ENCODE measurements at regions not wholly inside any gene's neighbourhood (a gene's known extent, or its start where the extent isn't known, plus 50 kb on each side); places are given as distances from the start of the nearest gene placed in this dataset.

DNA sequence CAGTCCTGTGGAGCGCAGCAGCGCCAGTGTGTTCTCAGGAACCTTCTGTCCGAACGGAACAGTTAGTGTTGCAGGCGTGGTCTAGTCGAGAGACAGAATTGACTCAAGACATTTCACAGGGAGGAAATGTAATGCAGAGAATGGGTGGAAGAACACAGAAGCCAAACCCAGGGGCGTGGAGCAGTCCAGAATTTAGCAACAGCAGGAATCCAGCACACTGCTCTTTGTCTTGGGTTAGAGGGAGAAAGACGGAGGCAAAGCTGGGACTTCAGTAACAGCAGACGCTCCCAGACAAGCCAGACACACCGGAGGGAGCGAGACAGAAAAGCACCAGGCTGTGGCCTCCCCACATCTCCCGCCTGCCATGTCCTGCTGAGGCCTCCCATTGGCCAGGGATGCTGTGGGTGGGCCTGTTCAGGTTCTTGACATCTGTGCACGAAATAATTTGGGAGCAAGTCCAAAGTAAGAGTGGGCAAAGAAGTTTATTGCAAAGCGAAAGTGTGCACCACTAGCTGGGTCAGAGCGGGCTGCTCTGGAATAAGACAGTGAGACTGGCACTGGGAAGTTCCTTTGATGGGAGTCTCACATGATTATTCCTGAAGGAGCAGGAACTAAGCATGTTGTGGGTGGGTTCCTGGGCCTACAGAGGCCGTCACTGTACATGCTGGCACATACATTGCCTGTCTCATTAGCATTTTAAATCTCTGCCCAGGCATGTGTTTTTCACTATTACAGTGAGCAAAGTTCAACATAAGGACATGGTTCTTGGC lies 339.3 kb upstream of the SFSWAP start:
- no peaks in the 10 kb centered on the region for H3K4me1 ChIP-seq (ENCODE audit: control insufficient read depth, insufficient read depth, low read length)
- H3K23ac ChIP-seq (ENCODE audit: low read depth, low read length), result no peak overlapping the region
- no TSS peak for BruUV-seq (replicated peaks)
- H2BK120ac ChIP-seq (ENCODE audit: low read depth, low read length), result no peak overlapping the region
- WGBS, 2 experiments (ENCODE audit: extremely low coverage in 2 of 2, insufficient read length in 1 of 2), result 10% methylated on average over 2 of the region's 16 CpGs; no CpG with 5 or more reads in 1 of the 2 experiments
- H2AK9ac ChIP-seq (replicated peaks; ENCODE audit: low read depth, low read length, poor library complexity), result no peak overlapping the region
- H2BK20ac ChIP-seq (ENCODE audit: low read depth, low read length), result no peak overlapping the region
- no peak overlapping the region for H2AFZ ChIP-seq (replicated peaks; ENCODE audit: low read length, poor library complexity)
- no peaks in the 10 kb centered on the region for H3K36me3 ChIP-seq (ENCODE audit: control insufficient read depth, insufficient read depth, low read length)
- intact Hi-C loops (cut with micrococcal nuclease) (no loop called here), dilution Hi-C loops (cut with HindIII; ENCODE audit: low sequenced_read_pairs, unreplicated experiment) (no loop called here), in situ Hi-C loops (cut with MboI; ENCODE audit: low sequenced_read_pairs) (no loop called here)
- ChIA-PET POLR2A (ENCODE audit: unreplicated experiment) (no interaction called here), CTCF (no interaction called here)
- H3K9me1 ChIP-seq (ENCODE audit: insufficient read depth, low read length), result no peaks in the 10 kb centered on the region
- H3K9me3 ChIP-seq (ENCODE audit: control insufficient read depth, insufficient read depth, low read length), result peaks cover 49% of the 10 kb centered on the region
- DNase-seq (no peak), ATAC-seq (ENCODE audit: low read depth) (no peak)
- no peak overlapping the region for H3K56ac ChIP-seq (ENCODE audit: extremely low read depth, insufficient read depth, low read length)
- no peak overlapping the region for H4K91ac ChIP-seq (ENCODE audit: insufficient read depth, low read depth, low read length)
- no peak overlapping the region for H3K4ac ChIP-seq (ENCODE audit: low read depth, low read length)
- no peak overlapping the region for H4K5ac ChIP-seq (ENCODE audit: low read depth, low read length)
- H3K18ac ChIP-seq (ENCODE audit: low read depth, low read length), result no peak overlapping the region
- no peaks in the 10 kb centered on the region for H4K20me1 ChIP-seq (ENCODE audit: insufficient read depth, low read length)
- no peak overlapping the region for H2AK5ac ChIP-seq (ENCODE audit: low read depth, low read length)
- H3K4me2 ChIP-seq (ENCODE audit: low read depth, low read length), result no peak overlapping the region
- H4K8ac ChIP-seq (ENCODE audit: low read depth in 2 of 2, low read length in 2 of 2), result no peak overlapping the region
- no peak overlapping the region for H3K4me3 ChIP-seq (ENCODE audit: insufficient read depth, low read depth, low read length)
- TF ChIP-seq, protein P1, sequence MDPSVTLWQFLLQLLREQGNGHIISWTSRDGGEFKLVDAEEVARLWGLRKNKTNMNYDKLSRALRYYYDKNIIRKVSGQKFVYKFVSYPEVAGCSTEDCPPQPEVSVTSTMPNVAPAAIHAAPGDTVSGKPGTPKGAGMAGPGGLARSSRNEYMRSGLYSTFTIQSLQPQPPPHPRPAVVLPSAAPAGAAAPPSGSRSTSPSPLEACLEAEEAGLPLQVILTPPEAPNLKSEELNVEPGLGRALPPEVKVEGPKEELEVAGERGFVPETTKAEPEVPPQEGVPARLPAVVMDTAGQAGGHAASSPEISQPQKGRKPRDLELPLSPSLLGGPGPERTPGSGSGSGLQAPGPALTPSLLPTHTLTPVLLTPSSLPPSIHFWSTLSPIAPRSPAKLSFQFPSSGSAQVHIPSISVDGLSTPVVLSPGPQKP (IDR thresholded peaks at IDR 0.05; ENCODE audit: borderline replicate concordance, low read depth, low read length), result no peak
- TF ChIP-seq MXI1 (IDR thresholded peaks at IDR 0.05; ENCODE audit: borderline replicate concordance, low read depth, low read length), result no peak
- H3K9ac ChIP-seq (ENCODE audit: low read depth, low read length), result no peak overlapping the region
- no peak overlapping the region for H3K14ac ChIP-seq (replicated peaks; ENCODE audit: low read depth, low read length)
- no peak overlapping the region for H2BK5ac ChIP-seq (ENCODE audit: low read depth, low read length, poor library complexity, severe bottlenecking)
- no peaks in the 10 kb centered on the region for H3K27me3 ChIP-seq (ENCODE audit: control insufficient read depth, insufficient read depth, low read length)
- no peak overlapping the region for H2BK15ac ChIP-seq (ENCODE audit: low read depth, low read length)
- H3K79me1 ChIP-seq (ENCODE audit: low read depth in 1 of 2, low read length in 2 of 2), result no peaks in the 10 kb centered on the region
- H3K27ac ChIP-seq (ENCODE audit: insufficient read depth, low read length), result no peak overlapping the region

Data from IMR-90 (cell line).